AG20443 (cell line): ENCODE measurements at regions not wholly inside any gene's neighbourhood (a gene's known extent, or its start where the extent isn't known, plus 50 kb on each side); places are given as distances from the start of the nearest gene placed in this dataset.
"Not testable (repeated sequence)": the region's sequence is repeated elsewhere in the genome, so short reads cannot be mapped to it uniquely, and the experiment has no call there.

Experiments used
- DNase-seq: peaks from one replicate; pipeline ENCODE4 v3.0.0; 2012; ENCODE audit warnings: low spot score, mixed read lengths

- no peak for DNase-seq
Measured at GRCh38 chr11:39462506-39462905, 1996.9 kb downstream of the LRRC4C start.

- no peak for DNase-seq
Measured at GRCh38 chr11:39461066-39461465, 1998.4 kb downstream of the LRRC4C start.

GRCh38 chr11:39459606-39460005 lies 1999.8 kb downstream of the LRRC4C start:
- no peak for DNase-seq

GRCh38 chr11:39458481-39458880 lies 2001.0 kb downstream of the LRRC4C start:
- no peak for DNase-seq

- DNase-seq, result no peak
Measured at GRCh38 chr11:39443424-39444022, 2015.9 kb downstream of the LRRC4C start.

GRCh38 chr11:39442177-39442576 lies 2017.3 kb downstream of the LRRC4C start:
- no peak for DNase-seq

- DNase-seq, result no peak
Measured at GRCh38 chr11:39435641-39436040, 2023.8 kb downstream of the LRRC4C start.

GRCh38 chr11:39434466-39434865 lies 2025.0 kb downstream of the LRRC4C start:
- no peak for DNase-seq

GRCh38 chr11:39432929-39433328 lies 2026.5 kb downstream of the LRRC4C start:
- DNase-seq, result no peak

GRCh38 chr11:39425226-39425625 lies 2034.2 kb downstream of the LRRC4C start:
- DNase-seq, result no peak

- DNase-seq, result no peak
Measured at GRCh38 chr11:39412117-39412516, 2047.3 kb downstream of the LRRC4C start.

- no peak for DNase-seq
Measured at GRCh38 chr11:39385911-39386310, 2073.5 kb downstream of the LRRC4C start.

GRCh38 chr11:39374963-39375698 lies 2084.3 kb downstream of the LRRC4C start:
- DNase-seq, result peak; percentile 8

GRCh38 chr11:39367534-39367933 lies 2091.9 kb downstream of the LRRC4C start:
- DNase-seq, result no peak

- DNase-seq, result no peak
Measured at GRCh38 chr11:39365809-39366436, 2093.5 kb downstream of the LRRC4C start.

- DNase-seq, result no peak
Measured at GRCh38 chr11:39363571-39363970, 2095.9 kb downstream of the LRRC4C start.

GRCh38 chr11:39361557-39361956 lies 2097.9 kb downstream of the LRRC4C start:
- DNase-seq, result no peak

- DNase-seq, result no peak
Measured at GRCh38 chr11:39345834-39346442, 2113.5 kb downstream of the LRRC4C start.

- no peak for DNase-seq
Measured at GRCh38 chr11:39341461-39341860, 2118.0 kb downstream of the LRRC4C start.

- DNase-seq, result not testable (repeated sequence)
Measured at GRCh38 chr11:39333006-39333405, 2126.4 kb downstream of the LRRC4C start.

GRCh38 chr11:39327302-39327701 lies 2132.2 kb downstream of the LRRC4C start:
- DNase-seq, result no peak

- not testable (repeated sequence) for DNase-seq
Measured at GRCh38 chr11:39311888-39312287, 2147.6 kb downstream of the LRRC4C start.

- no peak for DNase-seq
Measured at GRCh38 chr11:39304586-39304985, 2154.9 kb downstream of the LRRC4C start.
